Heart left ventricle (tissue), 16 donors: ENCODE measurements at regions not wholly inside any gene's neighbourhood (a gene's known extent, or its start where the extent isn't known, plus 50 kb on each side); places are given as distances from the start of the nearest gene placed in this dataset.
A peak's percentile ranks its signal among the peaks of the same experiment; 100 is the strongest.

Experiments used
- ATAC-seq, 4 donors: fragments of 200-7000 bp; cut with Tn5 transposase; one replicate each; pipeline ENCODE4 v1.9.1; 2020 to 2022; ENCODE audit warnings: moderate library complexity in 4 of 4, mild to moderate bottlenecking in 3 of 4, moderate number of reproducible peaks in 1 of 4
- DNase-seq, 5 donors: peaks; one replicate each; pipeline ENCODE4 v3.0.0-alpha.2; 2020
- H3K27ac ChIP-seq, 12 donors: fragments of 200-600 bp; sonication (generic) in 4 of 12; one replicate each; pipeline versions ENCODE4 v1.5.0 to v1.8.0; 2016 to 2022; ENCODE audit warnings: mild to moderate bottlenecking in 2 of 12
- H3K27me3 ChIP-seq, 9 donors: fragments of 200-600 bp; sonication (generic) in 2 of 9; one replicate each; pipeline versions ENCODE4 v1.5.1 to v1.8.0; 2016 to 2022; ENCODE audit warnings: mild to moderate bottlenecking in 3 of 9
- H3K36me3 ChIP-seq, 9 donors: fragments of 200-600 bp; sonication (generic) in 2 of 9; one replicate each; pipeline versions ENCODE4 v1.5.0 to v1.8.0; 2018 to 2022; ENCODE audit warnings: mild to moderate bottlenecking in 2 of 9
- H3K4me1 ChIP-seq, 12 donors: fragments of 200-600 bp; sonication (generic) in 4 of 12; one replicate each; pipeline versions ENCODE4 v1.5.0 to v1.8.0; 2016 to 2022; ENCODE audit warnings: mild to moderate bottlenecking in 3 of 12
- H3K4me3 ChIP-seq, 12 donors: fragments of 200-600 bp; sonication (generic) in 4 of 12; one replicate each; pipeline versions ENCODE4 v1.5.0 to v1.8.0; 2017 to 2022; ENCODE audit warnings: mild to moderate bottlenecking in 9 of 12, moderate library complexity in 4 of 12
- H3K9me3 ChIP-seq, 12 donors: fragments of 200-600 bp; sonication (generic) in 4 of 12; one replicate each; pipeline versions ENCODE4 v1.5.0 to v1.8.0; 2016 to 2022; ENCODE audit warnings: mild to moderate bottlenecking in 1 of 12
- CTCF ChIP-seq, 12 donors: fragments of 200-600 bp; sonication (generic) in 4 of 12; IDR thresholded peaks; one replicate each; pipeline versions ENCODE4 v1.5.0 to v1.8.0; 2018 to 2022; ENCODE audit warnings: antibody characterized with exemption in 12 of 12, mild to moderate bottlenecking in 5 of 12
- POLR2A ChIP-seq, 2 donors: fragments of 450-650 bp; IDR thresholded peaks; one replicate each; pipeline ENCODE4 v1.6.1; 2017; ENCODE audit warnings: antibody characterized with exemption in 2 of 2, mild to moderate bottlenecking in 2 of 2, moderate library complexity in 2 of 2
- WGBS, 4 donors: extraction: QIAGEN DNeasy Blood & Tissue Kit in 2 of 4; methylation state at CpG; one replicate each; pipeline versions ENCODE4 v1.1.5 to v1.1.7; 2013 to 2018; 5-methylcytosine and 5-hydroxymethylcytosine counted together
- intact Hi-C, 10 donors: fragments of 100-400 bp; cut with DNase I; formaldehyde crosslinking; loops; one replicate each; pipeline versions ENCODE4 v1.11.1 to v1.14.2; 2022
- donor health status: ischemic (EF 13 %, LVEDD 7.1; RV severe dilation, severe dysfunction).
- donor health status: healthy with polysubstance abuse.
- donor health status: DM: no; HTN: yes; CAD: no.
- donor health status: DM: no; HTN: no; CAD: no.
- donor health status: ischemic (EF 25% LVEDD 6.9; RV normal size, moderate dysfunction).
- donor health status: ischemic (EF 25% LVEDD 5.7; RV mildly dilated, moderate dysfunction).
- donor health status: healthy.
- donor health status: DM: yes; HTN: yes; CAD: no.
- donor health status: ischemic (EF 35%, LVEDD 5.7; RV mildly dilated, moderate dysfunction).
- donor health status: nonischemic (EF 11% LVEDD 7.7; RV severe dilation, severe dysfunction).
- donor health status: DM: yes; HTN: yes; CAD: no.
- donor health status: PGD.
- donor health status: ischemic (EF 29% LVEDD 5.4; RV normal size, mild dysfunction).
- donor health status: nonischemic (EF 23%, LVEDD 6.1; RV moderate dilation, normal function).

DNA sequence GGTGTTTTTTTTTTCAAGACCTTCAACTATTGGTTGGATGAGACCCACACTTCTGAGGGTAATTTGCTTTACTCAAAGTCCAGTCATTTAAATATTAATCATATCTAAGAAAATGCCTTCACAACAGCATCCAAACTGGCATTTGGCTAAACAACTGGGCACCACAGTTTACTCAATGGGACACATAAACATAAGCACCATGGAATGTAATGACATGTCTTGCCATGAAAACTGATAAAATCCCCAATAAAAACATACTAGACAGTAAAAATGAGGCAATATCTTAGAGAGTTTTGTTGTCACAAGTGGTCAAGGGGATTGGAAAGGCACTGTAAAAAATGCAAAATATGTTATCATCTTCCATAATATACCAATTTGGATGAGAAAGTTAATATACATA lies 838.8 kb upstream of the ADAMTS5 start:
- DNase-seq (no peak), ATAC-seq (no peak)
- Histone ChIP-seq H3K27ac (no peak overlapping the region), H3K9me3 (no peaks in the 10 kb centered on the region), H3K27me3 (no peaks in the 10 kb centered on the region), H3K4me1 (peaks cover 0 to 12% (median 0%) of the 10 kb centered on the region in 12 donors), H3K4me3 (no peak overlapping the region), H3K36me3 (no peaks in the 10 kb centered on the region)
- intact Hi-C loops: loop anchor here in 2 of 10 donors (10.0 kb wide), 3 partner anchors 51 to 961 kb away; partner anchors contain the start of gene ADAMTS1 (in 1 of the 2)
- TF ChIP-seq CTCF (IDR thresholded peaks at IDR 0.05): no peak
- no peak for TF ChIP-seq POLR2A (IDR thresholded peaks at IDR 0.05)

DNA sequence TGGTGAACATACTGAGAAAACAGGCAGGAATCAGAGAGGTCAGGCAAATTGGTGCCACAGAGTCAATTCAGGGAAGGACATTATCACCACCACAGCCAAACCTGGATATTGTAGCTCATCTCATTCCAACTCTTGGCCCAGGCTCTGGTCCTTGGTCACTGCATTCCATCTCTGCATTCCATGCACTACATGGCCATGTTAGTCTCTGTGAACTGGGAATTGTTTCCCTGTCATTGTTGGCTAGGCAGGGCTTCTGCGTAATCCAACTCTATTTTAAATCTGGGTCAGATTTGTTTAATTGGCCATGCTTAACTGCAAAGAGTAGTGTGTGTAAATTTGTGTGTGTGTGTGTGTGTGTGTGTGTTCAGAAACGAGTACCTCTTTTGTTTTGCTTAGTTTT lies 837.6 kb upstream of the ADAMTS5 start:
- DNase-seq (peak in 4 of 5 donors; percentile 28 to 42 (median 32)), ATAC-seq (peak; percentile 71 to 96 (median 79))
- TF ChIP-seq POLR2A (IDR thresholded peaks at IDR 0.05) (no peak), CTCF (IDR thresholded peaks at IDR 0.05) (no peak)
- Histone ChIP-seq H3K36me3 (no peaks in the 10 kb centered on the region), H3K27ac (no peak overlapping the region), H3K9me3 (no peaks in the 10 kb centered on the region), H3K4me1 (peaks cover 0 to 12% (median 0%) of the 10 kb centered on the region in 12 donors), H3K27me3 (no peaks in the 10 kb centered on the region), H3K4me3 (no peak overlapping the region)
- 19 to 37% (median 31%) methylated on average over 2 of the region's 2 CpGs for WGBS, 4 donors
- intact Hi-C loops: loop anchor here in 2 of 10 donors (10.0 kb wide), 3 partner anchors 50 to 960 kb away; partner anchors contain the start of gene ADAMTS1 (in 1 of the 2)

- no peak for DNase-seq
- H3K27me3 ChIP-seq: no peaks in the 10 kb centered on the region
- no peaks in the 10 kb centered on the region for H3K9me3 ChIP-seq
- intact Hi-C loops: loop anchor here in 2 of 10 donors (10.0 kb wide), 3 partner anchors 49 to 959 kb away; partner anchors contain the start of gene ADAMTS1 (in 1 of the 2)
- peaks cover 0 to 12% (median 0%) of the 10 kb centered on the region in 12 donors for H3K4me1 ChIP-seq
- H3K36me3 ChIP-seq: no peaks in the 10 kb centered on the region
- 89 to 92% (median 90%) methylated on average over 2 of the region's 2 CpGs for WGBS, 4 donors
- H3K27ac ChIP-seq: no peak overlapping the region
- no peak for TF ChIP-seq CTCF (IDR thresholded peaks at IDR 0.05)
- TF ChIP-seq POLR2A (IDR thresholded peaks at IDR 0.05): no peak
- H3K4me3 ChIP-seq: no peak overlapping the region
- no peak for ATAC-seq
These were observed 836.7 kb upstream of the ADAMTS5 start for GRCh38 chr21:27803571-27803970.

- ATAC-seq: no peak
- WGBS, 4 donors: 56 to 62% (median 59%) methylated on average over 7 of the region's 7 CpGs
- peak in 1 of 5 donors; percentile 9 for DNase-seq
These were observed 836.1 kb upstream of the ADAMTS5 start for GRCh38 chr21:27802816-27803475.

More at GRCh38 chr21:27802816-27803475, 836.1 kb upstream of the ADAMTS5 start:
- peaks cover 0 to 12% (median 0%) of the 10 kb centered on the region in 12 donors for H3K4me1 ChIP-seq
- H3K36me3 ChIP-seq: no peaks in the 10 kb centered on the region
- TF ChIP-seq CTCF (IDR thresholded peaks at IDR 0.05): peak; percentile 31 to 71 (median 54)
- no peak for TF ChIP-seq POLR2A (IDR thresholded peaks at IDR 0.05)
- no peak overlapping the region for H3K27ac ChIP-seq
- intact Hi-C loops: loop anchor here in 2 of 10 donors (10.0 kb wide), 3 partner anchors 48 to 958 kb away; partner anchors contain the start of gene ADAMTS1 (in 1 of the 2)
- no peaks in the 10 kb centered on the region for H3K9me3 ChIP-seq
- H3K4me3 ChIP-seq: no peak overlapping the region
- H3K27me3 ChIP-seq: no peaks in the 10 kb centered on the region
